ENCODE measurements at regions not wholly inside any gene's neighbourhood (a gene's known extent, or its start where the extent isn't known, plus 50 kb on each side); places are given as distances from the start of the nearest gene placed in this dataset.

GRCh38 chrX:39802908-39803307 lies 294.9 kb downstream of the BCOR start:
- no peak overlapping the region for H3K27ac ChIP-seq (ENCODE audit: insufficient read length, low read depth, low read length)
- H2BK5ac ChIP-seq (ENCODE audit: insufficient read length, low read length): no peak overlapping the region
- H4K5ac ChIP-seq (ENCODE audit: insufficient read length, low read depth, low read length): no peak overlapping the region

More at GRCh38 chrX:39802908-39803307, 294.9 kb downstream of the BCOR start:
- no peak overlapping the region for H3K18ac ChIP-seq (ENCODE audit: insufficient read length, low read depth, low read length)
- H2BK15ac ChIP-seq (ENCODE audit: low read depth, low read length): no peak overlapping the region
- no peak overlapping the region for H2BK20ac ChIP-seq (ENCODE audit: low read depth, low read length, poor library complexity, severe bottlenecking)
- H3K9ac ChIP-seq (ENCODE audit: extremely low read depth, insufficient read length, low read length): no peak overlapping the region
- no peak overlapping the region for H3K4ac ChIP-seq (ENCODE audit: low read depth, low read length)
- H3K4me1 Mint-ChIP-seq: peaks cover 14 to 15% of the 10 kb centered on the region in 2 experiments
- peaks cover 6% of the 10 kb centered on the region for H3K27me3 Mint-ChIP-seq (ENCODE audit: low read depth)
- H3K14ac ChIP-seq (ENCODE audit: insufficient read depth, low read length): no peak overlapping the region
- H3K27ac Mint-ChIP-seq: no peak overlapping the region; a peak in 1 of 7 replicates
- no peak overlapping the region for H2BK120ac ChIP-seq (ENCODE audit: low read depth, low read length, poor library complexity, severe bottlenecking)
- no CpG with 5 or more reads among the region's 10 CpGs for WGBS (ENCODE audit: extremely low coverage, insufficient read length, low lambda C conversion rate)
- H3K9me3 Mint-ChIP-seq: peaks cover 51 to 58% of the 10 kb centered on the region in 2 experiments
- H3K79me2 ChIP-seq (ENCODE audit: insufficient read depth, low read length): no peaks in the 10 kb centered on the region
- peak overlapping the region; percentile 39 for H2BK12ac ChIP-seq (ENCODE audit: insufficient read length, low read depth, low read length)
- H3K27me3 ChIP-seq (ENCODE audit: insufficient read depth, low read length): no peaks in the 10 kb centered on the region
- no peak overlapping the region for H4K91ac ChIP-seq (ENCODE audit: insufficient read length, low read depth, low read length)
- H3K4me3 Mint-ChIP-seq: no peak overlapping the region
- no peak overlapping the region for H4K8ac ChIP-seq (replicated peaks; ENCODE audit: insufficient read length, low read depth, low read length)
- no peaks in the 10 kb centered on the region for H3K23me2 ChIP-seq (ENCODE audit: insufficient read length, low read depth, low read length, poor library complexity, severe bottlenecking)
- peaks cover 0 to 5% (median 0%) of the 10 kb centered on the region in 3 experiments; a peak in 4 of 7 replicates for H3K36me3 Mint-ChIP-seq (ENCODE audit: insufficient read depth in 1 of 3, low read depth in 3 of 3)
- no peaks in the 10 kb centered on the region for H3K79me1 ChIP-seq (ENCODE audit: insufficient read depth, low read depth, low read length, poor library complexity, severe bottlenecking)
- H3T11ph ChIP-seq (ENCODE audit: low read length): no peak overlapping the region
- TF ChIP-seq CTCF (conservative IDR thresholded peaks at IDR 0.05): no peak
- no peak overlapping the region for H3K23ac ChIP-seq (ENCODE audit: insufficient read length, low read depth, low read length)
- no peak overlapping the region for H3K56ac ChIP-seq (ENCODE audit: insufficient read length, low read depth, low read length)
- no peak for DNase-seq
- H4K20me1 ChIP-seq (ENCODE audit: control insufficient read depth, insufficient read depth, insufficient read length): no peaks in the 10 kb centered on the region
- no peak overlapping the region for H2AFZ ChIP-seq (ENCODE audit: low read length)
- H3K9me3 ChIP-seq (ENCODE audit: control insufficient read depth, low read depth, low read length): no peaks in the 10 kb centered on the region
- H2AK5ac ChIP-seq (ENCODE audit: insufficient read length, low read length): peak overlapping the region; percentile 41
- H3K4me1 ChIP-seq (ENCODE audit: insufficient read depth, low read length): peaks cover 7% of the 10 kb centered on the region; the same call in 1 of the 2 replicates
- no peak overlapping the region for H3K4me2 ChIP-seq (ENCODE audit: insufficient read depth, insufficient read length, low read length)

Measured in H9 (cell line).